ENCODE measurements at regions not wholly inside any gene's neighbourhood (a gene's known extent, or its start where the extent isn't known, plus 50 kb on each side); places are given as distances from the start of the nearest gene placed in this dataset.
A peak's percentile ranks its signal among the peaks of the same experiment; 100 is the strongest.

DNA sequence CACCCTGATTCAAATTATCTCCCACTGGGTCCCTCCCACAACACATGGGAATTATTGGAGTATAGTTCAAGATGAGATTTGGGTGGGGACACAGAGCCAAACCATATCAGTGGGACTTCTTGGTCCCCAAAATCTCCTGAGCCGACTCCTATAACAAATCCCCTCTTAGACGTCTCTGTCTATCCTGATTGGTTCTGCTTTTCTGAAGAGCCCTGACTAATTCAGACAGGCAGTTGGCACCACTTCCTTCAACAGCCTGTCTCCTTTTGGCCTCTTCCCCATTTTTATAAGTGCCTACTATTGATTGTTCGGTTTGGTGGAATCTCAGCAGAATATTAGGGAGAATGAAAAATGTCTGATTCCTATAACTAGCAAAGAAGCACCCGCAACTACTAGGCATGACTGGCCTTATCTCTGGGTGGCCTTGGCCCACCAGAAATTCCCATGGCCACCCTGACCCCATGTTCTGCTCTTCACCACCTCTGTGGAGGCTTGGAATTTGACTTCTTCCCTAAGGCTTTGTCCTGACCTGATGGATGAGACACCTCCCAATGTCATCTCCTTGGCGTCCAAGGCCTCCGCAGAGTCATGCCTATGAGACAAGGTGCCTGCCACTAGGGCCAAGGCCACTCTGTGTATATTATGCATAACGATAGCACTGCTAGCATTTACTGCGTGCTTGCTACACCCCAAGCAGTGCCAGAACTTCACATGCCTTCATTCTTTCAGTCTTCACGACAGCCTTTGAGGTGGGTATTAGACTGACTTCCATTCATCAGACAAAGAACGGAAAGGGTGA lies 218.9 kb upstream of the COPS8 start:
- no peak for DNase-seq (ENCODE audit: missing footprints)
- intact Hi-C loops (cut with DNase I): no loop called here
- no peak for ATAC-seq

GRCh38 chr2:236867441-236868260 lies 218.0 kb upstream of the COPS8 start:
- no peak for ATAC-seq
- intact Hi-C loops (cut with DNase I): no loop called here
- DNase-seq (ENCODE audit: missing footprints): no peak

DNA sequence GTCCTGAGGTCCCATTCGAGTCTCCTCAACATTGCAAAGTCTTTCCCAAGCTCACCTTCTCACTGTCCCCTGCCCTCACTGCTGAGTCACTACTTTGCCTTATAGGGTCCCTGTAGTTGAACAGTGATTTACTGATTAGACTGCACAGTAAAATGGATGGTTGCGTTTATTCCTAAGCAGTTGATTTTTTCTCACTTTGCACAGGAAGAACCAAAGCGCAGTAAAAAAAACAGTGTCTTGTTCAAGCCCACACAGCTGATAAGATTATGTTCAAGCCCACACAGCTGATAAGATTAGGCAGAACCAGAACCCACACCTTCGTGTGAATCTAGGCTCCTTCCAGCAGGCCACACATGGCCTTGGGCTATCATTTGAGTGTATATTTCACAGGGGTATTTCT lies 215.3 kb upstream of the COPS8 start:
- intact Hi-C loops (cut with DNase I): no loop called here
- DNase-seq (ENCODE audit: missing footprints) (no peak), ATAC-seq (no peak)

DNA sequence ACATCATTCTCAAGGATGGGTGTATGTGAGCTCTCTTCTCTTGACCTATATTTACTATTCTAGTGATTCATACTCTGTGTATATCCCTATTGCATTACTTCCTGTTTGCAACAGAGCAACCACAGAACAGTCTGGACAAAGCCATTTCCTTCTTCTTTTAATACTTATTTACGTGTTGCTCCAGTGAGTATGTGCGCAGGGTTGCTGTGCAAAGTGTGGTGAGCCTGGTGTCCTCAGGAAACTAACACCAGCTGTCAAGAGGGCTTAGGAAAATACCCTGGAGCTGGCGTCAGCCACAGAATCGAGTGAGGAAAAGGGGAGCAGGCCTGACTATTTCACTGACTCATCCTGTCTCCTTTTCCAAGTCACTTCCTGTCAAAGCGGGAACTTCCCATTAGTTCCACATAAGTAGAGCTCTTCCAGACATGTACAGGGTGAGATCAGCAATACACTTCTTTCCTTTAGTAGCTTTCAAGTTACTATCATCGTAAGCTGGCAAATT lies 214.1 kb upstream of the COPS8 start:
- peak; percentile 72 for DNase-seq (ENCODE audit: missing footprints)
- ATAC-seq: peak; percentile 77
- intact Hi-C loops (cut with DNase I): no loop called here

- intact Hi-C loops (cut with DNase I): no loop called here
- DNase-seq (ENCODE audit: missing footprints): no peak
- ATAC-seq: no peak
These were observed 213.7 kb upstream of the COPS8 start for GRCh38 chr2:236872015-236872414.

DNA sequence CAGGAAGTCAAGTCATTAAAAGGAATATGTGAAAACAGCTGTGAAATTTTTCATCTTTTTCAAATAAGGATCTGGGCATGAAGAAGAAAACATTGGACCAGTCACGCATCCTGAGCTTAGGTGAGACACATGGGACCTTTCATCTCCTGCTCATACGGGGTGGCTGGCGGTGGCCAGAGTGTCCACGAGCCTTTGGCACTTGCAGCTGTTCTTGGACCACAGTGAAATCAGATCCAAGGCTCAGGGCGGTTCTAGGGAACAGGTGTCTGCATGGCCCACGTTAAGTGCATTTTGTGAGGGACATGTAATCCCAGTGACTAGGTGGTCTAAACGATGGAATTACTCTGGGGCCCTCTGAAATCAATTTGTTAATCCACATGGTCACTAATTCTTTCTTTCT lies 212.7 kb upstream of the COPS8 start:
- ATAC-seq: no peak
- intact Hi-C loops (cut with DNase I): no loop called here
- DNase-seq (ENCODE audit: missing footprints): no peak

- ATAC-seq (no peak), DNase-seq (ENCODE audit: missing footprints) (no peak)
- intact Hi-C loops (cut with DNase I): no loop called here
These were observed 212.1 kb upstream of the COPS8 start for GRCh38 chr2:236873636-236874035.

DNA sequence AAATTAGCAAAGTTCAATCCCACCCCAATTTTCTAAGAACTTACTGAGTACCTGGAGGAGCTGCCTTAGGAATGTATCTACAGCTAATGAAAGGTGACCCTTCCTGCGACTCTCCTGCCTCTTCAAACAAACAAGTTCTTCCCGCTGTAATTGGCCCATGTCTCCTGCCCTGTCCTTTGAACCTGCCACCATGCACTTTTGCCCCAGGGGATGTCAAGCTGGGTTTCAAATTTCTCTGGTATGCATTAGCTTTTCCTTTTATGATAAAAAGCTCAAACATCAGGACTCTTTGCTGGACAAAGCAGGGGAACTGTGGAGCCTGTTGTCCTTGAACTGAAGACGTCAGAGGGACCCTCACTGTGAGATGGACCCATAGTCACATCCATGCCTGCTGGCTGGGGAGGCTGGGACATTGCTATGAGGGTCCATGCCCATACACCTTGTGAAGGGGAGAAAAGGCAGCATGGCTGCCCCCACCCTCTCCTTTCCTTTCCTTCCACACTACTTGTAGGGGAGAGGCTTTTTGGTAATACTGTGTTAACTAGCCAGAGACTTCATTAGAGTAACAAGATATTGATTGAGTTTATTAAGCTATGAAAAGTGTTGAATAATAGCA lies 210.7 kb upstream of the COPS8 start:
- DNase-seq (ENCODE audit: missing footprints) (no peak), ATAC-seq (no peak)
- intact Hi-C loops (cut with DNase I): no loop called here

- ATAC-seq (peak; percentile 54), DNase-seq (ENCODE audit: missing footprints) (no peak)
- intact Hi-C loops (cut with DNase I): no loop called here
These were observed 209.7 kb upstream of the COPS8 start for GRCh38 chr2:236875906-236876505.

DNA sequence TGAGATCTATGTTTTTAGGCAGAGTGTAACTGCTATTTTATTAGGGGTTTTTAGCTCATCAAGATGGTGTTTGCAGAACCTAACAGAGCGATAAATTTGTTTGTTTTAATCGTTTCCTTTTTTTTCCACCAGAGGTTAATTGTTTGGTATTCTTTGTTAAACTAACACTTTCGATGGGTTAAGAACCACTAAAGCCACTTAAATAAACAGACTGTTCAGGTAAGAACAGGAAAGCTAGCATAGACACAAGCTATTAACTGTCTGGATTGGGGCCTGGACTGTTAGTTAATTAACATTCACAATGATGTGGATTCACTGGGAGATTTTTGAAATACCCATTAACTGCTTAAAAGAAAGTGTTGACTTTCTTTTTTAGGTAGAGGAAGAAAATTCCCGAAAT lies 209.0 kb upstream of the COPS8 start:
- ATAC-seq (no peak), DNase-seq (ENCODE audit: missing footprints) (no peak)
- intact Hi-C loops (cut with DNase I): no loop called here

- intact Hi-C loops (cut with DNase I): no loop called here
- ATAC-seq (no peak), DNase-seq (ENCODE audit: missing footprints) (no peak)
These were observed 207.7 kb upstream of the COPS8 start for GRCh38 chr2:236877972-236878371.

GRCh38 chr2:236879416-236879963 lies 206.2 kb upstream of the COPS8 start:
- no peak for DNase-seq (ENCODE audit: missing footprints)
- no peak for ATAC-seq
- intact Hi-C loops (cut with DNase I): no loop called here

DNA sequence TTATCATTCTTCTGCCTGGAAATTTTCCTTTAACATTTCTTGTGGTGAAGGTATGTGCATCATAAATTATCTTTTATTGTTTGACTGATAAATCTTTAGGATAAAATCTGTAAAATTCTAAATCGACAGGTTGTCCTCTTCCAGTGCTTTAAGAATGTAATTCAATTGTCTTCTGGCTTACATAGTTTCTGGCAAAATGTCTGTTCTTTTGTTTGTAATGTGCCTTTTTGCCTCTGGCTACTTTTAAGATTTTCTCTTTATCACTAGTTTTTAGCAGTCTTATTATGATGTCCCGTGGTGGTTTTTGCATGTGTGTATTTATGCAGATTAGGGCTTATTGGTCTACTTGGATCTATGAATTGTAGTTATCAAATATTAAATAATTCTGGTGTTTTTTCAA lies 203.6 kb upstream of the COPS8 start:
- ATAC-seq (no peak), DNase-seq (ENCODE audit: missing footprints) (no peak)
- intact Hi-C loops (cut with DNase I): no loop called here

GRCh38 chr2:236882930-236883329 lies 202.8 kb upstream of the COPS8 start:
- DNase-seq (ENCODE audit: missing footprints) (no peak), ATAC-seq (no peak)
- intact Hi-C loops (cut with DNase I): no loop called here

DNA sequence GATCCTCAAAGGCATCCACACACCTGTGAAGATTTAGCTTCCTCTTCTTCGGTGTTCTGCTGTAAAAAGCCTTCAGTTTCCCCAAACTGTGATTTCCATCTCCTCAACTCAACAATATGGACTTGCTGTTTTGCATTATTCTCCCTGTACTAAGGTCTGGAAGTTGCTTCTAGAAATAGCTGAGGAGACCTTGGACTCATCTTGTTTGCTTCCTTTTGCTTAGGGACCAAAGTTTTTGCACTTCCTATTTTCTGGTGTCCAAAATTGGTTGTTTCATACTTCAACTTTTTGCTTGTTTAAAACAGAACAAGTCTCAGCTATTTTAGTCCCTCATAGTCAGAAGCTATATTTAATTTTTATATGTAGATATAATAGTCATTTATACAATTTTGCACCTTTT lies 201.9 kb upstream of the COPS8 start:
- intact Hi-C loops (cut with DNase I): no loop called here
- ATAC-seq: no peak
- DNase-seq (ENCODE audit: missing footprints): no peak

DNA sequence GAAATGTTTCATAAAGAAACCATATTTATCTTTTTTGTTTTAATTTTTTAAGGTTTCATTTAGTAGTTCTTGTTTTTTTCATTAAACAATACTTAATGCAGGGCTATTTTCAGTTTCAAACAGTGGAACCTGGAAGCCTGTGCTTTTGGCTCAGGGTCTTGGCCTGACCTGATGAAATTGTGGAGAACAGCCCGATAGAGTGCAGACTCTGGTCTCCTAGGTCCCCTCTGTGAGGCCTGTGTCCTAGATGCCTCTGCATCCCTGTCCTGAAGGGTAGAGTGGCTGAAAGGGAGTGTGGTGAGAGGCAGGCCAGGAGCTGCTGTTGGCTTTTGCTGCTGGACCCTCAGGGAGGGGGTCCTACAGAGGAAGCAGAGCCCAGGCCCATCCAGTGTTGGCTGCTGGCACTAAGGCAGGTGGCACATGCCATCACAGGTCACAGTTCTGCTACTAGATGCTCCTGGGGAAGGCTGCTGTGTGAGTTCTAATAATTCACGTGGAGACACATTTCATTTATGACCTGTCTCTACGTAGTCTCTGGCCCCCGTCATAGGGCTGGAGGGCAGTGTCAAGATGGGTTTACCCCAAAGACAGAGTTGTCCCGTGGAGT lies 201.0 kb upstream of the COPS8 start:
- ATAC-seq: peak; percentile 42
- intact Hi-C loops (cut with DNase I): loop anchor here (5.0 kb wide), 1 partner anchor 317 kb away; the partner anchor contains the start of gene ACKR3

GRCh38 chr2:236886456-236886855 lies 199.2 kb upstream of the COPS8 start:
- DNase-seq (ENCODE audit: missing footprints): no peak
- intact Hi-C loops (cut with DNase I): loop anchor here (5.0 kb wide), 1 partner anchor 319 kb away; the partner anchor contains the start of gene ACKR3

More for the DNA sequence above, 201.0 kb upstream of the COPS8 start:
- DNase-seq (ENCODE audit: missing footprints): no peak

GRCh38 chr2:236887531-236887930 lies 198.2 kb upstream of the COPS8 start:
- DNase-seq (ENCODE audit: missing footprints) (no peak), ATAC-seq (peak; percentile 51)
- intact Hi-C loops (cut with DNase I): loop anchor here (5.0 kb wide), 1 partner anchor 320 kb away; the partner anchor contains the start of gene ACKR3

More at GRCh38 chr2:236886456-236886855, 199.2 kb upstream of the COPS8 start:
- no peak for ATAC-seq

Data from Right ventricle myocardium inferior (tissue), 1 donor.